NCI-H2171 treated with DMSO at 0.1 percent for 48 hours (cell line): ENCODE measurements at regions not wholly inside any gene's neighbourhood (a gene's known extent, or its start where the extent isn't known, plus 50 kb on each side); places are given as distances from the start of the nearest gene placed in this dataset.
A peak's percentile ranks its signal among the peaks of the same experiment; 100 is the strongest.
"Not testable (repeated sequence)": the region's sequence is repeated elsewhere in the genome, so short reads cannot be mapped to it uniquely, and the experiment has no call there.

Source experiments
- DNase-seq: peaks from one replicate; lab custom pipeline; 2025; lab: John Stamatoyannopoulos, UW

GRCh38 chr1:168826269-168826668 is 97.3 kb upstream of the DPT start:
- no peak for DNase-seq

DNA sequence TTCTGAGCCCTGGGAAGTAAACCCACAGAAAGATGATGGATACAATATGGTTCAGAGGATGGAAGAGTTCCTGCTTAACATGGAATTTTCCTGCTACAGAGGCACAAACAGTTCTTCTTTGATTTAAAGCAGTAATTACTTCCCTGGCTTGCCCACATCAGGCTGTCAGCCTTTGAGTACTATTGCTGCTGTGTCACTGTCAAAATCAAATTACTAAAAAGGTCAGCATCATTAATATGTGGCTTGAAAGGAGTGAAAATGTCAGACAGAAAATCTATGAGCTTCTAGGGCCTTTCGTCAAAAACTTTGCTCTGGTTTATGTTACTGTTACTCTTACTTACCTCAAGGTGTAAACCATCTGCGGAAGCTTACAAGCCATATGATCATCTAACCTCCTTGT is 98.6 kb upstream of the DPT start:
- DNase-seq: no peak

- DNase-seq: no peak
Measured at GRCh38 chr1:168829876-168830275, 100.9 kb upstream of the DPT start.

GRCh38 chr1:168830562-168830961 is 101.6 kb upstream of the DPT start:
- no peak for DNase-seq

- DNase-seq: no peak
Measured at GRCh38 chr1:168832661-168833060, 103.7 kb upstream of the DPT start.

DNA sequence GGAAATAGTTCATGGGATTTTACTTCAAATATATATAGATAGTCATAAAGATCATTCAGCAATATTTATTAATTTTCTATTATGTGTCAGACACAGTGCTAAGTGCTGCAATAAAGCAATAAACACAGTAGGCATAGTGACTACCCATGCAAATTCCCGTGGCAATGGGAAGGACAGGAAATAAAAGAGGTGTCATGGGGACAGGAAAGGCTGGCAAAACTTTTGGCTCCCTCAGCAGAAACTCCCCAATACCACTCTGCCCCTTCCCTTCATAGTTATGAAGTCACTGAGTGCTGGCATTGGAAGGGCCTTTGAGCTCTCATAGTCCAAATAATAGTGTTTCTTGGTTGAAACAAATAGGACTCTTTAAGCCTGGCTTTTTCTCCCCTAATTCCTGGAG is 104.4 kb upstream of the DPT start:
- DNase-seq: no peak

GRCh38 chr1:168833801-168834224 is 104.8 kb upstream of the DPT start:
- no peak for DNase-seq

GRCh38 chr1:168834225-168834872 is 105.3 kb upstream of the DPT start:
- no peak for DNase-seq

GRCh38 chr1:168835176-168835575 is 106.2 kb upstream of the DPT start:
- DNase-seq: no peak

DNA sequence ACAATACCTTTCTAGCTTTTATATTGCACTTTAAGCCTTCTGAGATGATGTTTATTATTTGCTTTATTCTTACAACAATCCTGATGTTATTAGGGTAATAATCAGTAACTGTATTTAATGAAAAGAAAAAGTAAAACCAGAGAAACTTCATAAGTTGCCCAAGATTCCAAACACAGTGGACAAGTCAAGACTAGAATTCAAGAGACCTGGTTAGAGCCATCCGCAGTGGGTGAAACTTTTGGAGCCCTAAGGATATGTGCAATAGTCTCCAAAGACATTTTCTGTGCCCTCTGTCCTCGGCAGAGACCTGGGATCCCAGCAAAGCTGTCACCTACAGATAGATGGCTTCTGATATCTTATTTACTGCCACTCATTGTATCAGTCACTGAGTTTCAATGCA is 106.8 kb upstream of the DPT start:
- no peak for DNase-seq

DNA sequence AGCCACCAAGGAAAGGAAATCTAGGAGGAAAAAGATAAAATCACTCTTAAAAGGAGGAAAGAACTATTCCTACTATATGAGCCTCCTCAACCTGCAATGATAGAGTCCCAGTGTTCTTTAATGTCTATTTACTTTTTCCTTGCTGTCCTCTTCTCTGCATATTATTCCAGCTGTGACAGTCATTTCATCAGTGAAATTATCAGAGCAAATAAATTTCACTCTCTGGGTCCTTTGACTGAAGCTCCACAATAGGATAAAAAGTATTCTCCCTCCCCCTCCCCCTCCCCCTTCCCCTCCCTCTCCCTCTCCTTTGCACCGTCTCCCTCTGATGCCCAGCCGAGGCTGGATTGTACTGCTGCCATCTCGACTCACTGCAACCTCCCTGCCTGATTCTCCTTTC is 107.5 kb upstream of the DPT start:
- DNase-seq: no peak

GRCh38 chr1:168837230-168837629 is 108.2 kb upstream of the DPT start:
- DNase-seq: not testable (repeated sequence)

GRCh38 chr1:168842306-168842705 is 113.3 kb upstream of the DPT start:
- no peak for DNase-seq

DNA sequence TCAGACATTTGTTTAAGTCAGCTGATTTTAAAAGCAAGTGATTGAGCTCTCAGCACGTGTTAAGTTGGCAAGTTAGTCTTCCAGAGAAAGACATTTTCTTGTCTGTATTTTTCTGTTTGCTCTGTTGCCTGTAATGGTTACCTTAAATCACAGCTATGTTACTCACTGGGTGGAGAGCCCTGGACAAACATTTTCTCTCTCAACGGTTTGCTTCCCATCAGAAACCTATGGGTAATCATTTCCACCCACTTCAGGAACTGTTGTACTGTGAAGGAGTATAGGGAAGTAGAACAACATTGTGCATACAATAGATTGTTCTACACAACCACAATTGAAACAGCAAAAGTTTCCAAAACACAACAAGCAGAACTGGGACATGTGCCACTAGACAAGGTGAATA is 113.9 kb upstream of the DPT start:
- no peak for DNase-seq

DNA sequence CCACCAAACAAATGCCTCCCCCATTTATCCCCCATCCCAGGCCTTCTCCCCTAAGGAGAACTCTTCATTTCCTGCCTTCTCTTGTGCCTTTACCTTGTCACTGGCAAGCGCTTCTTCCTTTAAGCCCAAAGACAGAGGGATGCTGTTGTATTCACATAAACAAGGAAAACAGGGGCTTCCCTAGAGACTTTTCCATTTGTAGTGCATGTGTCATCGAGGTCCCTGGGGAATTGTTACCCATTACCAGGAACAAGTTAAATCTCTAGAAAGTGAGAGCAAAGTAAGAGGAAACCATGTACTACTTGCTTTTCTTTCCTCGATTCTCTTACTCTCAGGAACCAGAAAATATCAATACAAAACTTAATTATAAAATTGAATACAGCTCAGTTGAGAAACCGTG is 114.4 kb upstream of the DPT start:
- peak; percentile 27 for DNase-seq

DNA sequence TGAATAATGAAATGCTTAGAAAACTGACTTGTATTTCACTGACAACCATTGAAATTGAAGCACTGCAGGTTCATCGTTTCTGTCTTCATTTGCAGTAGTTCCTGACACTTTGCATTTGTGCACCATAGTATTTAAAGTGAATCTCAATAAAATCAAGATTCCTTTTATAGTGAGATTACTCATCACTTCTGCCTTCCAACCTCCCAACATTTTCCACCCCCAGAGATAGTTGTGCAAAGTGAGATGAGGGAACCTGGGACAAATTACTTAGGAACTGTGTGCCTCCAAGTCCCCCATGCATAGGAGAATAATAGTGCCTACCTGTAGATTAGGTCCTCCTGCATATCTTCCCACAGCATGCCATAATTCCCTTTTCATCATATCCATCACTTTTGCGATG is 114.9 kb upstream of the DPT start:
- no peak for DNase-seq

- DNase-seq: no peak
Measured at GRCh38 chr1:168845140-168845539, 116.1 kb upstream of the DPT start.

GRCh38 chr1:168848051-168848450 is 119.0 kb upstream of the DPT start:
- DNase-seq: no peak

DNA sequence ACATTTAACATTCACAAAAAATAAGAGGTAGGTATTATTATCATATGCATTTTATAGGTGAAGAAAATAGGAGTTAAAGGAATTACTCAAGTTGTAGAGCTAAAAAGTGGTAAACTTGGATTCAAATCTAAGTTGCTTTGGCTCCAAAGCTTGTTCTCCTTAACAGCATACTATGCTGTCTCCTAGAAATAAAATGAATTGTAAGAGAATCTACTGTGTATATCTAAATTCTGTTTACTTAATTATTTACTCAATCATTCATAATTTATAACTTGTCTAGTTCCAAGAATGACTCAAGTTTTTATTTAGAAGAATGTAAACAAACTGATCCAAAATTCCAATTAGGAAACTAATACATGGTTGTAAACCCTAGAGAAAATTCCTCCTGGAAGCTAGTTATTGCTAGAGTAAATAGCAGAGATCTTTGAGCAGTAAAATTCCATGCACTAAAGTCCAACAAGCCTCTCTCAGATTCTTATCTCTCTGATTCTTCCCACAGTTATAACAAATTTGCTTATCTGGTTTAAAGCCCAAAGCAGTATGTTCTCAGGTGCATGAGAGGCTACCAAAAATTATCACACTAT is 132.5 kb upstream of the DPT start:
- DNase-seq: no peak

GRCh38 chr1:168863772-168864171 is 134.8 kb upstream of the DPT start:
- DNase-seq: no peak

DNA sequence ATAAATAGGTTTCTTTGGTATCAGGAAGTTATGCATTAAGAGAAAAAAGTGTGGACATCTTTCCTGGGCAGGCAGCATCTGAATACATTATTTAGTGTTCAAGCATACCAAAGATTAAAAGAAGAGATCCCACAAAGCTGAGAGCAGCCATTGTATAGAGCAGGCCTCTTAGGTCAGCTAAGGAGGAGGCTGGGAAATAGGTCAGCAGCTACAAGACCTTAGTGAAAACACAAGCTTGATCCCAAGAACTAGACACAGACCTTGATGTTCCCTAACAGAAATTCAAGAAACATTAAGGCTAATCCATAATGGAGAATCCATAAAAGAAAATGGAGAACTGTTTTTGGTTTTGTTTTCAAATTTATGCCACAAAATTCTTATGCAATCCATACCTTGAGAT is 135.3 kb upstream of the DPT start:
- DNase-seq: no peak

GRCh38 chr1:168865850-168866620 is 137.0 kb upstream of the DPT start:
- DNase-seq: no peak

GRCh38 chr1:168867941-168868634 is 139.1 kb upstream of the DPT start:
- DNase-seq: no peak
